Activated CD8-positive, alpha-beta memory T cell treated with anti-CD3 and anti-CD28 coated beads, Interleukin-2, amount 50 U/mL, for 24 hours (primary cell): ENCODE measurements at regions not wholly inside any gene's neighbourhood (a gene's known extent, or its start where the extent isn't known, plus 50 kb on each side); places are given as distances from the start of the nearest gene placed in this dataset.
"Not testable (repeated sequence)": the region's sequence is repeated elsewhere in the genome, so short reads cannot be mapped to it uniquely, and the experiment has no call there.

ENCODE experiments used
- DNase-seq: peaks from one replicate; pipeline ENCODE4 v3.0.0-alpha.2; 2020; ENCODE audit errors: extremely low read depth

- no peak for DNase-seq
Measured at GRCh38 chr2:176763851-176764404, 448.7 kb upstream of the HNRNPA3 start.

- DNase-seq = no peak
Measured at GRCh38 chr2:176764921-176765320, 447.7 kb upstream of the HNRNPA3 start.

GRCh38 chr2:176766005-176766404, 446.6 kb upstream of the HNRNPA3 start:
- no peak for DNase-seq

GRCh38 chr2:176768185-176768584, 444.4 kb upstream of the HNRNPA3 start:
- DNase-seq = no peak

- no peak for DNase-seq
Measured at GRCh38 chr2:176769021-176769420, 443.6 kb upstream of the HNRNPA3 start.

GRCh38 chr2:176769499-176770370, 442.9 kb upstream of the HNRNPA3 start:
- no peak for DNase-seq

GRCh38 chr2:176772816-176773215, 439.8 kb upstream of the HNRNPA3 start:
- DNase-seq = no peak

- DNase-seq = no peak
Measured at GRCh38 chr2:176774766-176775451, 437.7 kb upstream of the HNRNPA3 start.

GRCh38 chr2:176777262-176777661, 435.3 kb upstream of the HNRNPA3 start:
- DNase-seq = no peak

GRCh38 chr2:176779917-176780316, 432.7 kb upstream of the HNRNPA3 start:
- no peak for DNase-seq

GRCh38 chr2:176780348-176780747, 432.2 kb upstream of the HNRNPA3 start:
- no peak for DNase-seq

- DNase-seq = no peak
Measured at GRCh38 chr2:176781570-176782217, 430.9 kb upstream of the HNRNPA3 start.

- DNase-seq = no peak
Measured at GRCh38 chr2:176784633-176785200, 427.9 kb upstream of the HNRNPA3 start.

- DNase-seq = no peak
Measured at GRCh38 chr2:176789751-176790150, 422.8 kb upstream of the HNRNPA3 start.

GRCh38 chr2:176790468-176790867, 422.1 kb upstream of the HNRNPA3 start:
- no peak for DNase-seq

GRCh38 chr2:176793792-176794191, 418.8 kb upstream of the HNRNPA3 start:
- DNase-seq = no peak

GRCh38 chr2:176794392-176794791, 418.2 kb upstream of the HNRNPA3 start:
- no peak for DNase-seq

GRCh38 chr2:176795823-176796222, 416.8 kb upstream of the HNRNPA3 start:
- no peak for DNase-seq

GRCh38 chr2:176796677-176797076, 415.9 kb upstream of the HNRNPA3 start:
- not testable (repeated sequence) for DNase-seq

- DNase-seq = no peak
Measured at GRCh38 chr2:176804392-176804791, 408.2 kb upstream of the HNRNPA3 start.

- DNase-seq = no peak
Measured at GRCh38 chr2:176805345-176805744, 407.2 kb upstream of the HNRNPA3 start.

- DNase-seq = no peak
Measured at GRCh38 chr2:176812246-176812775, 400.3 kb upstream of the HNRNPA3 start.
